Neural cell (in vitro differentiated cells): ENCODE measurements at regions not wholly inside any gene's neighbourhood (a gene's known extent, or its start where the extent isn't known, plus 50 kb on each side); places are given as distances from the start of the nearest gene placed in this dataset.

ENCODE experiments used
- H2AFZ ChIP-seq: fragments of 200-600, 300-800 bp; sonication (generic), shearing (Covaris generic); 2 replicates; pipeline ENCODE4 v1.6.0; 2014; ENCODE audit warnings: low read depth, mild to moderate bottlenecking, antibody characterized with exemption, low read length, moderate library complexity
- H3F3A ChIP-seq: fragments of 200-600 bp; shearing (Covaris generic); 2 replicates; pipeline ENCODE4 v1.6.1; 2016; ENCODE audit warnings: mild to moderate bottlenecking, moderate library complexity, mixed read lengths, antibody characterized with exemption, low read length; ENCODE audit not compliant: insufficient read depth, poor library complexity, severe bottlenecking
- H3K27ac ChIP-seq: fragments of 200-600, 300-800 bp; sonication (generic), shearing (Covaris generic); 2 replicates; pipeline ENCODE4 v1.5.1; 2014; ENCODE audit warnings: mild to moderate bottlenecking, low read length, moderate library complexity
- H3K27me3 ChIP-seq: fragments of 300-800, 200-600 bp; sonication (generic), shearing (Covaris generic); 2 replicates; pipeline ENCODE4 v1.6.0; 2014; ENCODE audit warnings: mild to moderate bottlenecking, low read depth, low read length, moderate library complexity; ENCODE audit not compliant: insufficient read depth
- H3K36me3 ChIP-seq: fragments of 300-800, 200-600 bp; sonication (generic), shearing (Covaris generic); 2 replicates; pipeline ENCODE4 v1.5.1; 2014; ENCODE audit warnings: mild to moderate bottlenecking, antibody characterized with exemption, low read length, moderate library complexity; ENCODE audit not compliant: insufficient read depth
- H3K4me2 ChIP-seq: fragments of 300-800, 200-600 bp; sonication (generic), shearing (Covaris generic); 2 replicates; pipeline ENCODE4 v1.6.0; 2014; ENCODE audit warnings: mild to moderate bottlenecking, low read length
- H3K4me3 ChIP-seq: fragments of 300-800, 200-600 bp; sonication (generic), shearing (Covaris generic); 2 replicates; pipeline ENCODE4 v1.5.1; 2014; ENCODE audit warnings: mild to moderate bottlenecking, low read length, moderate library complexity
- H3K79me2 ChIP-seq: fragments of 200-600 bp; shearing (Covaris generic); replicated peaks from 2 replicates; pipeline ENCODE4 v1.6.0; 2014; ENCODE audit warnings: mild to moderate bottlenecking, low read length, moderate library complexity; ENCODE audit not compliant: insufficient read depth
- H3K9ac ChIP-seq: fragments of 300-800, 200-600 bp; sonication (generic), shearing (Covaris generic); 2 replicates; pipeline ENCODE4 v1.6.1; 2016; ENCODE audit warnings: mild to moderate bottlenecking, low read length, mixed read lengths
- H3K9me2 ChIP-seq: fragments of 200-600 bp; shearing (Covaris generic); 2 replicates; pipeline ENCODE4 v1.6.1; 2016; ENCODE audit warnings: mild to moderate bottlenecking, low read length, mixed read lengths; ENCODE audit not compliant: insufficient read depth
- H3K9me3 ChIP-seq: fragments of 200-600, 300-800 bp; sonication (generic), shearing (Covaris generic); 2 replicates; pipeline ENCODE4 v1.6.1; 2016; ENCODE audit warnings: mild to moderate bottlenecking, mixed run types, low read length, moderate library complexity, mixed read lengths
- H4K20me1 ChIP-seq: fragments of 200-600 bp; shearing (Covaris generic); 2 replicates; pipeline ENCODE4 v1.6.1; 2016; ENCODE audit warnings: mild to moderate bottlenecking, mixed run types; ENCODE audit not compliant: insufficient read depth
- EP300 ChIP-seq: fragments of 450-650 bp; conservative IDR thresholded peaks from 2 replicates; pipeline ENCODE4 v1.6.1; 2014; ENCODE audit warnings: antibody characterized with exemption, mild to moderate bottlenecking, moderate library complexity; ENCODE audit not compliant: poor library complexity, severe bottlenecking
- EZH2 ChIP-seq: fragments of 200-600, 300-800 bp; shearing (Covaris generic), sonication (generic); IDR thresholded peaks from 2 replicates; pipeline ENCODE4 v1.6.1; 2014; ENCODE audit warnings: antibody characterized with exemption, low read length, borderline replicate concordance, mild to moderate bottlenecking; ENCODE audit not compliant: insufficient read depth, poor library complexity, severe bottlenecking
- MXI1 ChIP-seq: fragments of 450-650 bp; conservative IDR thresholded peaks from 2 replicates; pipeline ENCODE4 v1.6.1; 2014; ENCODE audit warnings: antibody characterized with exemption, mild to moderate bottlenecking; ENCODE audit not compliant: poor library complexity, severe bottlenecking
- POLR2AphosphoS5 ChIP-seq: IDR thresholded peaks from 2 replicates; pipeline ENCODE4 v1.6.1; 2012
- RAD21 ChIP-seq: fragments of 450-650 bp; conservative IDR thresholded peaks from 2 replicates; pipeline ENCODE4 v1.6.1; 2014; ENCODE audit warnings: antibody characterized with exemption, mild to moderate bottlenecking, moderate library complexity
- REST ChIP-seq: IDR thresholded peaks from 2 replicates; pipeline ENCODE4 v1.6.1; 2012; ENCODE audit warnings: borderline replicate concordance
- SMC3 ChIP-seq: fragments of 450-650 bp; conservative IDR thresholded peaks from 2 replicates; pipeline ENCODE4 v1.6.1; 2014; ENCODE audit warnings: antibody characterized with exemption, mild to moderate bottlenecking, moderate library complexity; ENCODE audit not compliant: poor library complexity
- TAF1 ChIP-seq: IDR thresholded peaks from 2 replicates; pipeline ENCODE4 v1.6.1; 2012; ENCODE audit warnings: low read depth
- TF ChIP-seq, protein P1 (sequence below): fragments of 450-650 bp; IDR thresholded peaks from 2 replicates; pipeline ENCODE4 v1.5.1; 2014; ENCODE audit warnings: antibody characterized with exemption, mild to moderate bottlenecking, moderate library complexity; ENCODE audit not compliant: poor library complexity, severe bottlenecking

GRCh38 chr7:112887337-112887736 is 97.1 kb upstream of the TMEM168 start:
- no peak overlapping the region for H3K4me2 ChIP-seq
- TF ChIP-seq REST (no peak), TAF1 (no peak), RAD21 (no peak), POLR2AphosphoS5 (no peak), EZH2 (no peak), SMC3 (no peak), EP300 (no peak), MXI1 (no peak)
- TF ChIP-seq, protein P1, sequence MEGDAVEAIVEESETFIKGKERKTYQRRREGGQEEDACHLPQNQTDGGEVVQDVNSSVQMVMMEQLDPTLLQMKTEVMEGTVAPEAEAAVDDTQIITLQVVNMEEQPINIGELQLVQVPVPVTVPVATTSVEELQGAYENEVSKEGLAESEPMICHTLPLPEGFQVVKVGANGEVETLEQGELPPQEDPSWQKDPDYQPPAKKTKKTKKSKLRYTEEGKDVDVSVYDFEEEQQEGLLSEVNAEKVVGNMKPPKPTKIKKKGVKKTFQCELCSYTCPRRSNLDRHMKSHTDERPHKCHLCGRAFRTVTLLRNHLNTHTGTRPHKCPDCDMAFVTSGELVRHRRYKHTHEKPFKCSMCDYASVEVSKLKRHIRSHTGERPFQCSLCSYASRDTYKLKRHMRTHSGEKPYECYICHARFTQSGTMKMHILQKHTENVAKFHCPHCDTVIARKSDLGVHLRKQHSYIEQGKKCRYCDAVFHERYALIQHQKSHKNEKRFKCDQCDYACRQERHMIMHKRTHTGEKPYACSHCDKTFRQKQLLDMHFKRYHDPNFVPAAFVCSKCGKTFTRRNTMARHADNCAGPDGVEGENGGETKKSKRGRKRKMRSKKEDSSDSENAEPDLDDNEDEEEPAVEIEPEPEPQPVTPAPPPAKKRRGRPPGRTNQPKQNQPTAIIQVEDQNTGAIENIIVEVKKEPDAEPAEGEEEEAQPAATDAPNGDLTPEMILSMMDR: no peak
- H3K27me3 ChIP-seq: no peaks in the 10 kb centered on the region
- no peaks in the 10 kb centered on the region for H3K36me3 ChIP-seq
- H3K9me3 ChIP-seq: no peaks in the 10 kb centered on the region
- H3K27ac ChIP-seq: no peak overlapping the region
- H3K4me3 ChIP-seq: no peak overlapping the region
- no peaks in the 10 kb centered on the region for H3K79me2 ChIP-seq
- H3K9me2 ChIP-seq: no peaks in the 10 kb centered on the region
- H2AFZ ChIP-seq: no peak overlapping the region
- no peaks in the 10 kb centered on the region for H4K20me1 ChIP-seq
- no peak overlapping the region for H3K9ac ChIP-seq
- H3F3A ChIP-seq: no peaks in the 10 kb centered on the region

GRCh38 chr7:112886208-112886607 is 96.0 kb upstream of the TMEM168 start:
- no peak overlapping the region for H3K4me3 ChIP-seq

More at GRCh38 chr7:112886208-112886607, 96.0 kb upstream of the TMEM168 start:
- Histone ChIP-seq H3K9me2 (no peaks in the 10 kb centered on the region), H3K27me3 (no peaks in the 10 kb centered on the region), H3K9ac (no peak overlapping the region), H2AFZ (no peak overlapping the region), H3K4me2 (no peak overlapping the region), H3K36me3 (no peaks in the 10 kb centered on the region), H4K20me1 (no peaks in the 10 kb centered on the region), H3K79me2 (no peaks in the 10 kb centered on the region), H3K27ac (no peak overlapping the region), H3K9me3 (no peaks in the 10 kb centered on the region), H3F3A (no peaks in the 10 kb centered on the region)
- TF ChIP-seq EP300: no peak
- TF ChIP-seq, protein P1: no peak
- TF ChIP-seq SMC3: no peak
- no peak for TF ChIP-seq MXI1
- no peak for TF ChIP-seq REST
- no peak for TF ChIP-seq POLR2AphosphoS5
- TF ChIP-seq TAF1: no peak
- no peak for TF ChIP-seq RAD21
- TF ChIP-seq EZH2: no peak
